A673 (cell line): ENCODE measurements at regions not wholly inside any gene's neighbourhood (a gene's known extent, or its start where the extent isn't known, plus 50 kb on each side); places are given as distances from the start of the nearest gene placed in this dataset.

Experiments used
- BruUV-seq: library from RNA; stranded (reverse); fragments of 400-500 nt; replicated peaks from 2 replicates; lab custom pipeline; 2021; lab: Mats Ljungman, UMichigan
- CTCF ChIA-PET: fragments of 300-600 bp; sonication (Branson Sonifier 250); formaldehyde crosslinking; loops from one replicate; lab custom pipeline; 2022; ENCODE audit warnings: antibody characterized with exemption; lab: Charles Lee
- POLR2A ChIA-PET: fragments of 300-600 bp; sonication (Branson Sonifier 250); formaldehyde crosslinking; loops from one replicate; lab custom pipeline; 2022; ENCODE audit warnings: antibody characterized with exemption; ENCODE audit not compliant: low non-redundant PET; lab: Charles Lee
- DNase-seq: peaks from one replicate; pipeline ENCODE4 v3.0.0-alpha.2; 2015; ENCODE audit warnings: low spot score
- H3K27ac ChIP-seq: fragments of 200-600 bp; sonication (generic); 2 replicates; pipeline ENCODE4 v1.5.1; 2016; ENCODE audit warnings: mixed run types, low read depth, mild to moderate bottlenecking, mixed read lengths, antibody characterized with exemption, low read length; ENCODE audit not compliant: poor library complexity, severe bottlenecking
- H3K27me3 ChIP-seq: fragments of 200-600 bp; sonication (generic); replicated peaks from 2 replicates; pipeline ENCODE4 v1.6.1; 2017; ENCODE audit warnings: mixed run types, low read depth, mild to moderate bottlenecking, mixed read lengths, antibody characterized with exemption, low read length; ENCODE audit not compliant: insufficient read depth, poor library complexity
- H3K36me3 ChIP-seq: fragments of 200-600 bp; sonication (generic); 2 replicates; pipeline ENCODE4 v1.6.1; 2016; ENCODE audit warnings: mixed run types, mild to moderate bottlenecking, mixed read lengths, antibody characterized with exemption, low read length; ENCODE audit not compliant: insufficient read depth, poor library complexity, severe bottlenecking
- H3K4me1 ChIP-seq: fragments of 200-600 bp; sonication (generic); 2 replicates; pipeline ENCODE4 v1.6.1; 2017; ENCODE audit warnings: mixed run types, mild to moderate bottlenecking, mixed read lengths, antibody characterized with exemption, low read length; ENCODE audit not compliant: insufficient read depth, poor library complexity, severe bottlenecking
- H3K4me3 ChIP-seq: fragments of 200-600 bp; sonication (generic); 2 replicates; pipeline ENCODE4 v1.5.1; 2016; ENCODE audit warnings: low read depth, mixed run types, mild to moderate bottlenecking, mixed read lengths, low read length; ENCODE audit not compliant: poor library complexity, severe bottlenecking
- H3K9me3 ChIP-seq: fragments of 200-600 bp; sonication (generic); 2 replicates; pipeline ENCODE4 v1.6.1; 2016; ENCODE audit warnings: mixed run types, low read depth, mild to moderate bottlenecking, mixed read lengths, antibody characterized with exemption, low read length; ENCODE audit not compliant: poor library complexity, severe bottlenecking
- CTCF ChIP-seq: fragments of 300-800, 200-600 bp; sonication (generic); conservative IDR thresholded peaks from 2 replicates; pipeline ENCODE4 v1.5.1; 2017; ENCODE audit warnings: low read depth, mild to moderate bottlenecking, antibody characterized with exemption, low read length, moderate library complexity, mixed read lengths
- EZH2 ChIP-seq: fragments of 200-600 bp; sonication (generic); IDR thresholded peaks from 2 replicates; pipeline ENCODE4 v1.6.1; 2017; ENCODE audit warnings: borderline replicate concordance, low read depth, mild to moderate bottlenecking, mixed read lengths, antibody characterized with exemption, low read length; ENCODE audit not compliant: poor library complexity, severe bottlenecking
- intact Hi-C: fragments of 100-400 bp; cut with micrococcal nuclease; formaldehyde crosslinking; loops from one replicate; pipeline ENCODE4 v1.10.0; 2022; ENCODE audit not compliant: unreplicated experiment

GRCh38 chr1:195439661-195440060 lies 1168.6 kb downstream of the KCNT2 start:
- no peaks in the 10 kb centered on the region for H3K9me3 ChIP-seq
- H3K27ac ChIP-seq, result no peak overlapping the region
- TF ChIP-seq EZH2 (no peak), CTCF (no peak)
- no peaks in the 10 kb centered on the region for H3K4me1 ChIP-seq
- no TSS peak for BruUV-seq
- no peak overlapping the region for H3K4me3 ChIP-seq
- no peaks in the 10 kb centered on the region for H3K27me3 ChIP-seq
- ChIA-PET POLR2A (no interaction called here), CTCF (no interaction called here)
- intact Hi-C loops, result no loop called here
- H3K36me3 ChIP-seq, result no peaks in the 10 kb centered on the region
- DNase-seq, result no peak

GRCh38 chr1:195434566-195435203 lies 1173.6 kb downstream of the KCNT2 start:
- ChIA-PET CTCF (no interaction called here), POLR2A (no interaction called here)
- no peaks in the 10 kb centered on the region for H3K27me3 ChIP-seq
- no peaks in the 10 kb centered on the region for H3K36me3 ChIP-seq
- no peaks in the 10 kb centered on the region for H3K9me3 ChIP-seq
- DNase-seq, result no peak
- no peak overlapping the region for H3K4me3 ChIP-seq
- no TSS peak for BruUV-seq
- intact Hi-C loops, result no loop called here
- H3K4me1 ChIP-seq, result no peaks in the 10 kb centered on the region
- TF ChIP-seq EZH2 (no peak), CTCF (no peak)
- no peak overlapping the region for H3K27ac ChIP-seq

- Histone ChIP-seq H3K9me3 (no peaks in the 10 kb centered on the region), H3K36me3 (no peaks in the 10 kb centered on the region), H3K27me3 (no peaks in the 10 kb centered on the region), H3K4me1 (no peaks in the 10 kb centered on the region), H3K27ac (no peak overlapping the region), H3K4me3 (no peak overlapping the region)
- POLR2A ChIA-PET, result no interaction called here
- BruUV-seq, result no TSS peak
- no peak for DNase-seq
- CTCF ChIA-PET, result no interaction called here
- intact Hi-C loops, result no loop called here
- TF ChIP-seq EZH2, result no peak
- no peak for TF ChIP-seq CTCF
Measured at GRCh38 chr1:195430826-195431225, 1177.4 kb downstream of the KCNT2 start.
